ENCODE measurements at regions not wholly inside any gene's neighbourhood (a gene's known extent, or its start where the extent isn't known, plus 50 kb on each side); places are given as distances from the start of the nearest gene placed in this dataset.

GRCh38 chr11:26263769-26264168 lies 68.2 kb upstream of the ANO3 start:
- DNase-seq (ENCODE audit: low read depth): no peak
- no peak overlapping the region for H3K4me3 ChIP-seq (replicated peaks; ENCODE audit: low read depth, low read length)

GRCh38 chr11:26264266-26264665 lies 67.7 kb upstream of the ANO3 start:
- no peak overlapping the region for H3K4me3 ChIP-seq (replicated peaks; ENCODE audit: low read depth, low read length)
- TF ChIP-seq CTCF (IDR thresholded peaks at IDR 0.05; ENCODE audit: low read length, missing control alignments): no peak
- no peak for DNase-seq (ENCODE audit: low read depth)

More at GRCh38 chr11:26263769-26264168, 68.2 kb upstream of the ANO3 start:
- no peak for TF ChIP-seq CTCF (IDR thresholded peaks at IDR 0.05; ENCODE audit: low read length, missing control alignments)

GRCh38 chr11:26268980-26269660 lies 62.8 kb upstream of the ANO3 start:
- H3K4me3 ChIP-seq (replicated peaks; ENCODE audit: low read depth, low read length): no peak overlapping the region
- no peak for DNase-seq (ENCODE audit: low read depth)
- TF ChIP-seq CTCF (IDR thresholded peaks at IDR 0.05; ENCODE audit: low read length, missing control alignments): no peak

- H3K4me3 ChIP-seq (replicated peaks; ENCODE audit: low read depth, low read length): no peak overlapping the region
- TF ChIP-seq CTCF (IDR thresholded peaks at IDR 0.05; ENCODE audit: low read length, missing control alignments): no peak
- DNase-seq (ENCODE audit: low read depth): no peak
Observed at GRCh38 chr11:26271666-26272065, 60.3 kb upstream of the ANO3 start.

GRCh38 chr11:26276798-26277424 lies 55.0 kb upstream of the ANO3 start:
- peak; percentile 100 for TF ChIP-seq CTCF (IDR thresholded peaks at IDR 0.05; ENCODE audit: low read length, missing control alignments)
- peak; percentile 85 for DNase-seq (ENCODE audit: low read depth)
- H3K4me3 ChIP-seq (replicated peaks; ENCODE audit: low read depth, low read length): no peak overlapping the region

- DNase-seq (ENCODE audit: low read depth): no peak
- TF ChIP-seq CTCF (IDR thresholded peaks at IDR 0.05; ENCODE audit: low read length, missing control alignments): no peak
- H3K4me3 ChIP-seq (replicated peaks; ENCODE audit: low read depth, low read length): no peak overlapping the region
Observed at GRCh38 chr11:26278354-26278753, 53.6 kb upstream of the ANO3 start.

Data from fibroblast of pulmonary artery (primary cell).